ENCODE measurements at regions not wholly inside any gene's neighbourhood (a gene's known extent, or its start where the extent isn't known, plus 50 kb on each side); places are given as distances from the start of the nearest gene placed in this dataset.

DNA sequence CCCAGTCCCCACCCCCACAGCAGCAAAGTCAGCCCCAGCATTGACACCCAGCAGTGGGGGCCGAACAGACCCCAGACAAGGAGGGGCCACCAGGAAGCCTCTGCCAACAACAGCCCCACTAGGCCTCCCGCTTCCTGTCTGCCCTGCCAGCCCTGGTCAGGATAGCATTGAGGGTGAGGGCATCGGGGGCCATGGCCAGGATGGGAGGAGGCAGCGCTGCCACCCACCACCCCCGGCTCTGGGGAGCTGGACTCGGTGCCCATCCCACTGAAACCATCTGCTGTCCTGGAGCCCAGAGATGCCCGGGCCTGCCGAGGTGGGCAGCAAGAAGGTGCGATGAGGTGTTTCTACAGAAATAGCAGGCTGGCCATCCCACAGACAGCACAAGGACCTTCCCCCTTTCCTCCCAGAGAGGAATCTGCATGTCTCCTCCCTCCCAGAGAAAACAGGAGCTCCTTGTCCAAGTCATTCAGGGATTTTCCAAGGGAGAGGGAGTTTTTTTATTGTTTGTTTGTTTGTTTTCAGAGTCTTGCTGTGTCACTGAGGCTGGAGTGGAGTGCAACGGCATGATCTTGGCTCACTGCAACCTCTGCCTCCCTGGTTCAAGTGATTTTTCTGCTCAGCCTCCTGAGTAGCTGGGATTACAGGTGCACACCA lies 62.1 kb upstream of the BHLHE23 start:
- H3K27me3 Mint-ChIP-seq = peaks cover 33% of the 10 kb centered on the region
- ATAC-seq = no peak
- DNase-seq = no peak
- H3K4me3 Mint-ChIP-seq = no peak overlapping the region
- H3K36me3 Mint-ChIP-seq (ENCODE audit: low read depth) = no peaks in the 10 kb centered on the region
- H3K9me3 Mint-ChIP-seq = no peaks in the 10 kb centered on the region
- peaks cover 4% of the 10 kb centered on the region for H3K4me1 Mint-ChIP-seq
- no peak overlapping the region for H3K27ac Mint-ChIP-seq

DNA sequence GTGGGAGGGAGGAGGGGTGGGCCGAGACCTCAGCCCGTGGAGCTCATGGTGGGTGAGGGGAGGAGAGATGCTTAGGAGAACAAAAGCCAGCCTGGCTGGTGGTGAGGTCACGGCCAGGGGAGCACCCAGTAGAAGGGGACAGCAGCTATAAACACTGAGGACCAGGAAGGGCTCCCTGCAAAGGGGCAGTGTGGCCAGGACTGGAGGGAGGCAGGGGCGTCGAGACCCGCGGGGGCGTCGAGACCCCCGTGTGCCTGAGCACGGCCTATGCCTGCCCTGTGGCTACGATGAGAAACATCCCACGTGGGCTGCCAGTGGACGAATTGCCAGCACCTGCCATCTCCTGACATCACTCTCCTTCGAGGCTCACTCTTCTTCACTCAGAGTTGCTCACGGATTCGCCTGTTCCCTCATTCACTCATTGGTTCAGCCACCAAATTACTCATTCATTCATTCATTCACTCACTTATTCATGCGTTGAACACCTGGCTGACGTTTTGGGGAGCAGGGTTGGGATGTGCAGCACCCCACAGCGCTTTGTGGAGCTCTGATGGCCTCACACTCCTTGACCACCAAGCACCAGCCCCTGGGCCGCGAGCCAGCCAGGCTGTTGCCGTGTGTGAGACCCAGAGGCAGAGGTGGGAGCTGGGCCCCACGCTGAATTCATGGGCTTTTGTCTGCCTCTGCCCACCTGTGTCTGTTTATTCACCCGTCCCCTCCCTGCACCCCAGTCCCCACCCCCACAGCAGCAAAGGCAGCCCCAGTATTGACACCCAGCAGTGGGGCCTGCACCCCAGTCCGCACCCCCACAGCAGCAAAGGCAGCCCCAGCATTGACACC lies 61.2 kb upstream of the BHLHE23 start:
- no peak for ATAC-seq
- Mint-ChIP-seq H3K27ac (no peak overlapping the region), H3K36me3 (ENCODE audit: low read depth) (no peaks in the 10 kb centered on the region), H3K4me3 (no peak overlapping the region), H3K9me3 (no peaks in the 10 kb centered on the region), H3K27me3 (peaks cover 33% of the 10 kb centered on the region), H3K4me1 (peaks cover 4% of the 10 kb centered on the region)
- no peak for DNase-seq

DNA sequence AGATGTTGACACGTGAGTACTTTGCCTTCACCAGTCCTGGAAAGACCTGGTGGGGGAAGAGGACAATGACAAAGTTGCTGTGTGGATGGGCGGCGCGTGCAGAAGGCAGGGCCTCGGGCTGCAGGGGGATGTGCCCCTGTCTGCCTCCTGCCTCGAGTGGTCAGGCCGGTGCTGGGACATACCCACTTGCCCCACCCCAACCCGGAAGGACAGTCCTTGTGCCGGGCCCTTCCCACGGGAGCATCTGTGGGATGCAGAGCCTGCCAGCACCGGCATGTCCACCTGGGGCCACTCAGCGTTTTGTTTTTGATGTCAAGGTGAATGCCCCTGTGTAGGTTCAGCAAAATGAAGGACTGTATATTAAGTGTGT lies 60.5 kb upstream of the BHLHE23 start:
- no peaks in the 10 kb centered on the region for H3K36me3 Mint-ChIP-seq (ENCODE audit: low read depth)
- ATAC-seq (no peak), DNase-seq (no peak)
- no peak overlapping the region for H3K4me3 Mint-ChIP-seq
- H3K9me3 Mint-ChIP-seq = no peaks in the 10 kb centered on the region
- peaks cover 28% of the 10 kb centered on the region for H3K27me3 Mint-ChIP-seq
- no peak overlapping the region for H3K27ac Mint-ChIP-seq
- H3K4me1 Mint-ChIP-seq = peaks cover 3% of the 10 kb centered on the region

DNA sequence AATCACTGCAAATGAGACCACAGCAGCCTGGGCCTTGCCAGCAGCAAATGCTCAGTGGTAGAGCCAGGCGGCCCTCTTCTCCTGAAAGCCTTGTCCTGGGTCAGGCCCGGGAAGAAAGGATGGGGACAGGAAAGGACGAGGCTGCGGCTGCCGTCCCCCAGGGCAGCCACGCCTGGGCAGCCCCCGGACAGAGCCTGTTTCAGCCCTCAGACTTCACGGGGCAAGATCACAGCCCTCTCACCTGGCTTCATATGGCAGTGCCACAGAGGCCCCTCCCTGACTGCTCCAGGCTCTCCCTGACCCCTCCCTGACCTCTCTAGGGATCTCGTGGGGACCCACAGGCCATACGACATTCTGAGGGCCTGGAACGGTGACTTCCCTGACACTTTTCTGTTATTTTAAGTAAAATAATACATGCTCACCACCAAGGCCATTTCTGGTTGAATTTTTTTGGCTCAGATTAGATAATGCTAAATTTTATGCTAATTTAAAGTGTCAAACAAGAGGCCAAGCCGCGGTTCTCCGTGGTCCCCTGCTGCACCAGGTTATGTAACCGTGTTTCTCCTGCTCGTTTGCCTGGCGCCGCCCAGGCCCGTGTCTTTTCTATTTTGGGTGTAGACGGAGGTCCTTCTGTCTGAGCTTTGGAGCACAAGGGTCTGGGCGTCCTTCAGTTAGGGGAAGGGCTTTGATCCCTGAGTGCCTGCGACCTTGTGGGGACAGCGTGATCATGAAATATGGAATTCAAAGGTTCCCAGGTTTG lies 59.9 kb upstream of the BHLHE23 start:
- Mint-ChIP-seq H3K27me3 (peaks cover 27% of the 10 kb centered on the region), H3K36me3 (ENCODE audit: low read depth) (no peaks in the 10 kb centered on the region), H3K27ac (no peak overlapping the region), H3K4me3 (no peak overlapping the region), H3K9me3 (no peaks in the 10 kb centered on the region), H3K4me1 (peaks cover 2% of the 10 kb centered on the region)
- DNase-seq = no peak
- no peak for ATAC-seq

DNA sequence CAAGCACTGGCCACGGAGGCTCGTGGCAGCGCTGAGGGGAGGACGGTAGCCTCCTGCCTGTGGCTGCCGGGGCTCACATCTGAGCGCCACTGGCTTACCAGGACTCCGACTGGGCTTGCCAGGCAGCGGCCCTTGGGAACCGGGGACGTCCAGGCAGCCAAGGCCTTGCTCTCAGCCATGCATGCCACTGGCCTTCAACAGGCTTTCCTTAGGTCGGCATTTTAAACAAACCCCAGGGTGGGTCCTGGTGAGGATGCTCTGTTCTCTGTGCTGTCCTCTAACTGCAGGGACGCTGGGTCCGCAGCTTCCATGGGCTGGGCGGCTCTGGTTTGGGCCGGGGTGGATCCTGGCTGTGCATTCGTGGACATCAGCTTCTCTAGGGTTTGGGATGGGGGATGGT lies 59.1 kb upstream of the BHLHE23 start:
- no peaks in the 10 kb centered on the region for H3K9me3 Mint-ChIP-seq
- H3K27me3 Mint-ChIP-seq = peaks cover 26% of the 10 kb centered on the region
- no peaks in the 10 kb centered on the region for H3K36me3 Mint-ChIP-seq (ENCODE audit: low read depth)
- DNase-seq (no peak), ATAC-seq (no peak)
- H3K27ac Mint-ChIP-seq = no peak overlapping the region
- H3K4me1 Mint-ChIP-seq = no peaks in the 10 kb centered on the region
- H3K4me3 Mint-ChIP-seq = no peak overlapping the region

DNA sequence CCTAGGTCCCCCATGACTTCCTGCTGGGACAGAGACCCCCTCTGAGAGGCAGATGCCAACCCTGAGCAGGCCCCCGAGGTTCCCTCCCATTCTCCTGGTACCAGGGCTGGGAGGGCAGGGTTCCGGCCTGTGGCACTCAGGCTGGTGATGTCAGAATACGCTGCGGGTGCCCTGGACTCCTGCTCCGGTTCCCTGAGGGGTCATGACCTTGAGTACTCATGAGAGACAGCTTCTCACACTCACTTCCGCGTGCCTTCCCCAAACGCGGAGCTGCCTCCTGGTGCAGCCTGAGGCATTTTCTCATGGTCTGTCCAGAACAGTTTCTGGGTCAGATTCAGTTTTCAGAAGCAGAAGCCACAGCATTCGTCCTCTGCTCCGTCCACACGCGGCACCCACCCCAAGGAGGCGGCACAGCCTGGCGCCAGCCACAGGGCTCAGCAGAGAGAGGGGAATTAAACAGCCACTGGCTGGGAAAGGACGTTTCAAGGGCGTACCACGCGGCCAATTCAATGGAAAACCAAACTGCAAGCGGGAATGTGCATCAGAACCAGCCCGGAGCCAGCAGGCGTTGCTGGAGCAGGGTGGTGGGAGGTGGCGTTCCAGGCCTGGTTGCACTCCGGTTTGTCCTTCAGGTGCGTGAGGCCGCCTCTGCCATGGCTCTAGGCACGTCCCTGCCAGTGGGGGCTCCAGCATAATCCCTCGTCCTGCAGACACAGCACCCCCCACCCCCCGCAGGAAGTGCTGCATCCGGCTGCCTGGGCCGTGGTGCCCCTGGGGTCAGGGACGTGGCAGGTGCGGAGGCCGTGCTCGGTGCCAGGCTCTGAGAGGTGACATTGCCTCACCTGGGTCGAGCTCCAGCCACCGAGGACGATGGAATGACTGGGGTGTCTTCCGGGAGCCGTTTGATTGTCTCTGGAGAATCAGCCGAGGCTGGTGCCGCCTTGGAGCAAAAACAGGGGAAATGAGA lies 58.3 kb upstream of the BHLHE23 start:
- no peak overlapping the region for H3K4me3 Mint-ChIP-seq
- H3K36me3 Mint-ChIP-seq (ENCODE audit: low read depth) = no peaks in the 10 kb centered on the region
- H3K4me1 Mint-ChIP-seq = no peaks in the 10 kb centered on the region
- no peaks in the 10 kb centered on the region for H3K9me3 Mint-ChIP-seq
- DNase-seq (no peak), ATAC-seq (no peak)
- H3K27ac Mint-ChIP-seq = no peak overlapping the region
- peaks cover 19% of the 10 kb centered on the region for H3K27me3 Mint-ChIP-seq

DNA sequence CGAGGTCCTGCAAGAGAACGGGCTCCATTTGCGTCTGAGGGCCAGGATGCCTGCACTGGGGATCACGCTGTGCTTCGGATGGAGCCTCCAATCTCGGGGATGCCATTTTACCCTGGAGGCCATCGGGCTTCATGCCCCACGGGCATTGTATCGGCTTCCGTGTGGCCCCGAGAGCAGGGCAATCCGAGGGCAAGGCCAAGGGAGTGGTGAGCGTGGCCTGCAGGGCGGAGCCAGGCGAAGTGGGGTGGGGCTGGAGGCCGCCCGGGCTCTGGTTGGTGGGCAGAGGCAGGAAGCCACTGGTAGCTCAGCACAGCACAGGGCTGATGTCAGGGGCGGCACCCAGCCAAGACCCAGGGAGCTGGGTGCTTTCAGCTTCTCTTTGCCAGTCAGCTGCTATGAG lies 57.5 kb upstream of the BHLHE23 start:
- Mint-ChIP-seq H3K27me3 (peaks cover 18% of the 10 kb centered on the region), H3K9me3 (no peaks in the 10 kb centered on the region), H3K4me3 (no peak overlapping the region), H3K36me3 (ENCODE audit: low read depth) (no peaks in the 10 kb centered on the region), H3K4me1 (no peaks in the 10 kb centered on the region), H3K27ac (no peak overlapping the region)
- DNase-seq = no peak
- ATAC-seq = peak; percentile 27

DNA sequence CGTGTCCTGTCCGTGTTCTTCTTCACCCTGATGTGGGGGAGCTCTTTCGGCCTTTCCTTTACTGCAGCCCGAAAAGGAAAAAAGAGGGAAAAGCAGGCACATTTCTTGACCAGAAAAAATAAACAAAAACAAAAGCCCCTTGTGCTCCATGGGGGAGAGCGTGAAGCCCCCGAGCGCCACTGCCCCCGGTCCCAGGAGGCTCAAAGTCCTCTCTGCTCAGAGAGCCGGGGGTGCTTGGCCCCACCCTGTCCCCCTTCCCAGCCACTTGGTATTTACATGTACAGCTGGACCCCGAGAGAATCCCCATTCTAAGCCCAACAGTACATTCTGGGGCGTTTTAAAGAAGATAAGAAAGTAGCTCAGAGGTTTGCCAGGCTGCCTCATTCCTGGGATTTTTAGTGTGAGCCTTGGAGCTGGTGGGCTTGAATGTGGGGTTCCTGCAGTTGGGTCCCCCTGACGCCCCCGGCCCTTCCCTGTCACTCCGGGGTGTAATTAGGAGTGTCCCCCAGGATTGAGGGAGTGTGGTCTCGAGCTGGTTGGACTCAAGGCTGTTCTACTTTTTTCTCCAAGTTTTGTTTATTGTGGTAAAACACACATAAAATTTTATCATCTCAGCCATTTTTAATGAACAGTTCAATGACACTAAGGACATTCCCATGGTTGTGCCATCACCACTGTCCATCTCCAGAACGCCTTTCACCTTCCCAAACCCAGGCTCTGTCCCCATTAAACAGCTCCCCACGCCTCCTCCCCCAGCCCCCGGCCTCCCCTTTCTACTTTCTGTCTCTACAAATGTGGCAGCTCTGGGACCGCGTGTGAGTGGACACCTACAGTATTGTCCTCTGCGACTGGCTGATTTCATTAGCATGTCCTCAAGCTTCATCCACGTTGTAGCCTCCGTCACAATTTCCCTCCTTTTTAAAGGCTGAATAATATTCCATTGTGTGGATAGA lies 55.7 kb upstream of the BHLHE23 start:
- Mint-ChIP-seq H3K36me3 (ENCODE audit: low read depth) (no peaks in the 10 kb centered on the region), H3K4me3 (no peak overlapping the region), H3K27me3 (peaks cover 16% of the 10 kb centered on the region), H3K9me3 (no peaks in the 10 kb centered on the region), H3K27ac (no peak overlapping the region), H3K4me1 (no peaks in the 10 kb centered on the region)
- DNase-seq (no peak), ATAC-seq (no peak)

DNA sequence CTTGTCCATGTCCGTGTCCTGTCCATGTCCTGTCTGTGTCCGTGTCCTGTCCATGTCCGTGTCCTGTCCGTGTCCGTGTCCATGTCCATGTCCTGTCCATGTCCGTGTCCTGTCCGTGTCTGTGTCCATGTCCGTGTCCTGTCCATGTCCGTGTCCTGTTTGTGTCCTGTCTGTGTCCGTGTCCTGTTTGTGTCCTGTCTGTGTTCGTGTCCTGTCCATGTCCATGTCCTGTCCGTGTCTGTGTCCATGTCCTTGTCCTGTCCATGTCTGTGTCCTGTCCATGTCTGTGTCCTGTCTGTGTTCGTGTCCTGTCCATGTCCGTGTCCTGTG lies 55.0 kb upstream of the BHLHE23 start:
- Mint-ChIP-seq H3K36me3 (ENCODE audit: low read depth) (no peaks in the 10 kb centered on the region), H3K4me3 (no peak overlapping the region), H3K9me3 (no peaks in the 10 kb centered on the region), H3K27me3 (peaks cover 13% of the 10 kb centered on the region), H3K4me1 (no peaks in the 10 kb centered on the region), H3K27ac (no peak overlapping the region)
- DNase-seq (no peak), ATAC-seq (no peak)

DNA sequence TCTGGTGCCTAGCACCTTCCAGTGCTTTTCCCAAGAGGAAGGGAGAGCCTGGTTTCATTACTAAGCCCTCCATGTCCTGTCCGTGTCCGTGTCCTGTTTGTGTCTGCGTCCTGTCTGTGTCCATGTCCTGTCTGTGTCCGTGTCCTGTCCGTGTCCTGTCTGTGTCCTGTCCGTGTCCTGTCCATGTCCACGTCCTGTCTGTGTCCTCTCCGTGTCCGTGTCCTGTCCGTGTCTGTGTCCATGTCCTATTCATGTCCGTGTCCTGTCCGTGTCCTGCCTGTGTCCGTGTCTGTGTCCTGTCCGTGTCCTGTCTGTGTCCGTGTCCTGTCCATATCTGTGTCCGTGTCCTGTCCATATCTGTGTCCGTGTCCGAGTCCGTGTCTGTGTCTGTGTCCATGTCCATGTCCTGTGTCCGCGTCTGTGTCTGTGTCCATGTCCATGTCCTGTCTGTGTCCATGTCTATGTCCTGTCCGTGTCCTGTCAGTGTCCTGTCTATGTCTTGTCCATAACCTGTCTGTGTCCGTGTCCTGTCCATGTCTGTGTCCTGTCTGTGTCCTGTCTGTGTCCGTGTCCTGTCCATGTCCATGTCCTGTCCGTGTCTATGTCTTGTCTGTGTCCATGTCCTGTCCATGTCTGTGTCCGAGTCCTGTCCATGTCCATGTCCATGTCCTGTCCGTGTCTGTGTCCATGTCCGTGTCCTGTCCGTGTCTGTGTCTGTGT lies 54.4 kb upstream of the BHLHE23 start:
- Mint-ChIP-seq H3K27me3 (peaks cover 13% of the 10 kb centered on the region), H3K36me3 (ENCODE audit: low read depth) (no peaks in the 10 kb centered on the region), H3K27ac (peak overlapping the region; percentile 69), H3K4me1 (no peaks in the 10 kb centered on the region), H3K9me3 (no peaks in the 10 kb centered on the region), H3K4me3 (no peak overlapping the region)
- no peak for DNase-seq
- ATAC-seq = no peak

DNA sequence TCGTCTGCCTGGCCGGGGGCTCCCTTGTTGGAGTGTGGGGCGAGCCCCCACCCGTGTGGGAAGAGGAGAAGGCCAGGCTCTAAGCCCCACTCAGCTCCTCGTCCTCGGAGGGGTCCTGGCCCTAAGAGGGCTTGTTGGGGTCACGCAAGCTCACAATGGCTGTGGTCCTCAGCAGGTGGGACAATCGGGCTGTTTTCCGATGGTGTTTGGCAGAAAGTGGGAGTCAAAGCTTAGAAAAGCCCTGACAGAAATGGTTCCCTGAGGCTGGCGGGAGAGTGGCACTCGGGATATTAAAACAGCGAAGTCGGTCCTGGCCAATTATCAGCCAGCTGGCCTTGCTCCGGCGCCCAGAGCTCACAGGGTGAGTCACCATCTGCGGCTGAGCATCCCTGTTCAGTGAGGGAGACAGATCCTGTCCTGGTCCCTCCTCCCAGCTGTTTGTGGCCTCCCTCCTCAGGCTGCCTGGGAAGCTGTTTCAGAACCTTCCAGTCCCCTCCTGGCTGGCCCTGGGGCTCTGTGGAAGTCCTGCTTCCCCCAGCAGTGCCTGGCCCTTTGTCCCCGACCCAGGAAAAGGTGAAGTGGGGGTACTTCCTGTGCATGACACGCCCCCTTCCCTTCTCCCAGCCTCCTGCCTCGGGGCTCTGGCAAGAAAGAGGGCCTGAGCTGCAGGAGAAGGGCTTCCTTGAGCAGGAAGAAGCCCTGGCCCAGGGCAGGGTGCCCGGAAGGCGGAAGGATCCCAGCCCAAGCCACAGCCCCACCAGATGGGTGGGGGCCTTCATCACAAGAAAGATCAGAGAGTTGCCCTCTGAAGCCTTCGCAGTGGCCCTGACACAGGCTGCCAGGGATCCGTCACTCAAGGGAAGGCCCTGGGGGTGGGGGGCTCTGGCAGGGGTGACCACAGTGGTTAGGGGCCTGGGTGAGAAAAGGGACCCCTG lies 53.6 kb upstream of the BHLHE23 start:
- H3K27me3 Mint-ChIP-seq = peaks cover 13% of the 10 kb centered on the region
- H3K9me3 Mint-ChIP-seq = no peaks in the 10 kb centered on the region
- H3K4me1 Mint-ChIP-seq = no peaks in the 10 kb centered on the region
- no peaks in the 10 kb centered on the region for H3K36me3 Mint-ChIP-seq (ENCODE audit: low read depth)
- DNase-seq (no peak), ATAC-seq (no peak)
- no peak overlapping the region for H3K4me3 Mint-ChIP-seq
- H3K27ac Mint-ChIP-seq = no peak overlapping the region

DNA sequence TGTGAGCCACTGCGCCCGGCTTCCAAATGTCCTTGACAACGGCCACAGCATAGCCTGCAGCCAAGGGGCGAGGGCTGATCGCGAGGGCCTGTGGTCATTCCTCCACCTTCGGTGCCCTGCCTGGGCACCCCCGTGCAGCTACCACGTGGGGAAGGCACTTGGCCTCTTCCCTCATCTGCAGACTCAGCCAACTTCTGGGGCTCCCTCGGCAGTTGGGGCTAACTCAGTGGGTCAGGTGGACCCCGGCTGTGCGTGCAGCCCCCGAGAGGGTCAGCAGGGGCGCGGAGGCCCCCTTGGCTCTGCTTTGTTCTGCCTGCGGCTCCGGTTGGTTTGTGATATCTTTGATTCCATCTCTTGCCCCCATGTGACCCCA lies 52.9 kb upstream of the BHLHE23 start:
- ATAC-seq (no peak), DNase-seq (no peak)

More for the DNA sequence above, 52.9 kb upstream of the BHLHE23 start:
- no peaks in the 10 kb centered on the region for H3K9me3 Mint-ChIP-seq
- H3K27me3 Mint-ChIP-seq = peaks cover 13% of the 10 kb centered on the region
- no peak overlapping the region for H3K4me3 Mint-ChIP-seq
- no peaks in the 10 kb centered on the region for H3K4me1 Mint-ChIP-seq
- H3K27ac Mint-ChIP-seq = no peak overlapping the region
- no peaks in the 10 kb centered on the region for H3K36me3 Mint-ChIP-seq (ENCODE audit: low read depth)

All from activated naive CD8-positive, alpha-beta T cell treated with anti-CD3 and anti-CD28 coated beads, Interleukin-2, amount 50 U/mL, for 24 hours (primary cell).